HCT116 (cell line): ENCODE measurements at regions not wholly inside any gene's neighbourhood (a gene's known extent, or its start where the extent isn't known, plus 50 kb on each side); places are given as distances from the start of the nearest gene placed in this dataset.

Experiments
- ATAC-seq: fragments of 200-7000 bp; cut with Tn5 transposase; 2 replicates; pipeline ENCODE4 v1.9.1; 2020; ENCODE audit warnings: mild to moderate bottlenecking, moderate library complexity
- BruUV-seq: library from RNA; stranded (reverse); fragments of 400-500 nt; replicated peaks from 2 replicates; lab custom pipeline; 2021; lab: Mats Ljungman, UMichigan
- CTCF ChIA-PET: fragments of 300-600 bp; sonication (Branson Sonifier 250); formaldehyde crosslinking; loops from one replicate; lab custom pipeline; 2021; ENCODE audit warnings: antibody characterized with exemption; lab: Charles Lee
- POLR2A ChIA-PET: fragments of 300-600, 350-600 bp; sonication (Branson Sonifier 250); formaldehyde crosslinking; loops from one replicate; lab custom pipeline; 2021; ENCODE audit warnings: antibody characterized with exemption; lab: Charles Lee
- RAD21 ChIA-PET, 2 experiments: fragments of 300-600 bp; sonication (Branson Sonifier 250); formaldehyde crosslinking; loops; one replicate each; lab custom pipeline; 2023; ENCODE audit warnings: low total read pairs in 2 of 2; ENCODE audit not compliant: uncharacterized antibody in 2 of 2, unreplicated experiment in 2 of 2, low non-redundant PET in 1 of 2; lab: Charles Lee
- DNase-seq: peaks from one replicate; pipeline ENCODE4 v3.0.0-alpha.2; 2010; ENCODE audit warnings: low read depth, low spot score
- H2AFZ ChIP-seq: fragments of 200-600 bp; shearing (Covaris generic), sonication (generic); 2 replicates; pipeline ENCODE4 v1.6.1; 2017; ENCODE audit warnings: low read depth, mixed run types, mixed read lengths, antibody characterized with exemption, low read length; ENCODE audit not compliant: poor library complexity, severe bottlenecking
- H3K27ac ChIP-seq: 2 replicates; pipeline ENCODE4 v1.5.1; 2012; ENCODE audit warnings: low read depth, low read length
- H3K27me3 ChIP-seq: fragments of 200-600 bp; sonication (generic); 2 replicates; pipeline ENCODE4 v1.6.1; 2016; ENCODE audit warnings: mixed run types, low read length, mixed read lengths; ENCODE audit not compliant: insufficient read depth
- H3K36me3 ChIP-seq, 2 experiments: fragments of 200-500 bp in 1 of 2; fragments of 200-600 bp in 1 of 2; sonication (Bioruptor generic) in 1 of 2; sonication (generic) in 1 of 2; 2 replicates each; pipeline versions ENCODE4 v1.5.1 to v1.6.1; 2014 to 2016; ENCODE audit warnings: low read length in 2 of 2, inconsistent platforms in 1 of 2, mixed read lengths in 1 of 2, mixed run types in 1 of 2; ENCODE audit not compliant: insufficient read depth in 2 of 2, control insufficient read depth in 1 of 2
- H3K4me1 ChIP-seq, 2 experiments: fragments of 200-600 bp in 1 of 2; sonication (generic) in 1 of 2; 2 replicates each; pipeline versions ENCODE4 v1.5.1 to v1.6.1; 2012 to 2017; ENCODE audit warnings: low read length in 2 of 2, inconsistent platforms in 1 of 2, mild to moderate bottlenecking in 1 of 2, mixed read lengths in 1 of 2, mixed run types in 1 of 2, moderate library complexity in 1 of 2; ENCODE audit not compliant: insufficient read depth in 2 of 2, control insufficient read depth in 1 of 2
- H3K4me2 ChIP-seq: fragments of 200-600 bp; sonication (generic); 2 replicates; pipeline ENCODE4 v1.6.1; 2017; ENCODE audit warnings: mixed run types, low read length, mixed read lengths
- H3K4me3 ChIP-seq, 2 experiments: fragments of 200-600 bp in 1 of 2; sonication (generic) in 1 of 2; replicated peaks in 1 of 2; 2 replicates each; pipeline ENCODE4 v1.5.1; 2011 to 2016; ENCODE audit warnings: low read length in 2 of 2, control low read depth in 1 of 2, low read depth in 1 of 2, mild to moderate bottlenecking in 1 of 2, mixed read lengths in 1 of 2, mixed run types in 1 of 2
- H3K79me2 ChIP-seq: fragments of 200-600 bp; sonication (generic); 2 replicates; pipeline ENCODE4 v1.6.1; 2017; ENCODE audit warnings: mild to moderate bottlenecking, mixed run types, low read length, moderate library complexity, mixed read lengths; ENCODE audit not compliant: insufficient read depth
- H3K9ac ChIP-seq: fragments of 200-600 bp; sonication (generic); 2 replicates; pipeline ENCODE4 v1.6.1; 2016; ENCODE audit warnings: low read length, mixed read lengths
- H3K9me2 ChIP-seq: fragments of 200-600 bp; sonication (generic), shearing (Covaris generic); 2 replicates; pipeline ENCODE4 v1.6.1; 2017; ENCODE audit warnings: mixed run types, mild to moderate bottlenecking, moderate library complexity; ENCODE audit not compliant: insufficient read depth
- H3K9me3 ChIP-seq, 2 experiments: fragments of 200-500 bp in 1 of 2; fragments of 200-600 bp in 1 of 2; sonication (Bioruptor generic) in 1 of 2; sonication (generic) in 1 of 2; 2 replicates each; pipeline ENCODE4 v1.6.1; 2014 to 2017; ENCODE audit warnings: low read length in 2 of 2, mixed read lengths in 2 of 2, inconsistent platforms in 1 of 2, low read depth in 1 of 2, mild to moderate bottlenecking in 1 of 2, mixed run types in 1 of 2, moderate library complexity in 1 of 2; ENCODE audit not compliant: control insufficient read depth in 1 of 2, insufficient read depth in 1 of 2
- H4K20me1 ChIP-seq: fragments of 200-600 bp; sonication (generic), shearing (Covaris generic); 2 replicates; pipeline ENCODE4 v1.6.1; 2017; ENCODE audit warnings: mixed run types, mild to moderate bottlenecking, moderate library complexity; ENCODE audit not compliant: insufficient read depth
- CBX3 ChIP-seq: IDR thresholded peaks from 2 replicates; pipeline ENCODE4 v1.6.1; 2012; ENCODE audit warnings: low read depth
- ELF1 ChIP-seq: IDR thresholded peaks from 2 replicates; pipeline ENCODE4 v1.6.1; 2012; ENCODE audit warnings: low read depth, borderline replicate concordance
- EZH2phosphoT487 ChIP-seq: fragments of 200-600 bp; IDR thresholded peaks from 2 replicates; pipeline ENCODE4 v1.6.1; 2018; ENCODE audit warnings: antibody characterized with exemption, borderline replicate concordance
- FOSL1 ChIP-seq: IDR thresholded peaks from 2 replicates; pipeline ENCODE4 v1.6.1; 2012; ENCODE audit warnings: low read depth
- MAX ChIP-seq: IDR thresholded peaks from 2 replicates; pipeline ENCODE4 v1.6.1; 2012
- POLR2A ChIP-seq: IDR thresholded peaks from 2 replicates; pipeline ENCODE4 v1.7.0; 2011; ENCODE audit warnings: borderline replicate concordance; ENCODE audit not compliant: insufficient read depth, insufficient read length; ENCODE audit errors: extremely low read depth
- POLR2AphosphoS5 ChIP-seq: IDR thresholded peaks from 2 replicates; pipeline ENCODE4 v1.6.1; 2011; ENCODE audit warnings: mild to moderate bottlenecking, low read depth, low read length, moderate library complexity
- REST ChIP-seq: IDR thresholded peaks from 2 replicates; pipeline ENCODE4 v1.6.1; 2012; ENCODE audit warnings: low read depth
- SIN3A ChIP-seq: IDR thresholded peaks from 2 replicates; pipeline ENCODE4 v1.6.1; 2012; ENCODE audit warnings: low read depth
- SP1 ChIP-seq: IDR thresholded peaks from 2 replicates; pipeline ENCODE4 v1.6.1; 2012; ENCODE audit warnings: low read depth
- SRF ChIP-seq: IDR thresholded peaks from 2 replicates; pipeline ENCODE4 v1.6.1; 2012; ENCODE audit warnings: low read depth
- TCF7L2 ChIP-seq: IDR thresholded peaks from 2 replicates; pipeline ENCODE4 v1.7.0; 2011; ENCODE audit warnings: borderline replicate concordance, inconsistent platforms; ENCODE audit not compliant: insufficient read depth, insufficient read length; ENCODE audit errors: extremely low read depth
- YY1 ChIP-seq: IDR thresholded peaks from 2 replicates; pipeline ENCODE4 v1.6.1; 2011; ENCODE audit warnings: low read length, low read depth, moderate library complexity, mild to moderate bottlenecking; ENCODE audit not compliant: insufficient replicate concordance; ENCODE audit errors: extremely low read depth
- ZFX ChIP-seq: fragments of 450-650 bp; IDR thresholded peaks from 2 replicates; pipeline ENCODE4 v1.6.1; 2017
- ZNF274 ChIP-seq: fragments of 200-500 bp; sonication (Bioruptor generic); IDR thresholded peaks from 2 replicates; pipeline ENCODE4 v1.6.1; 2014; ENCODE audit warnings: mild to moderate bottlenecking, low read depth, low read length, inconsistent platforms
- intact Hi-C: fragments of 100-400 bp; cut with micrococcal nuclease; formaldehyde crosslinking; loops from 2 replicates; pipeline ENCODE4 v1.10.0; 2022
- TF ChIP-seq, protein P1 (sequence below), 3 experiments: fragments of 200-600 bp in 1 of 3; sonication (generic) in 1 of 3; IDR thresholded peaks in 2 of 3; conservative IDR thresholded peaks in 1 of 3; 2 replicates each; pipeline ENCODE4 v1.5.1; 2012 to 2017; ENCODE audit warnings: low read depth in 2 of 3, low read length in 2 of 3, antibody characterized with exemption in 1 of 3, borderline replicate concordance in 1 of 3, control low read depth in 1 of 3, mild to moderate bottlenecking in 1 of 3, mixed read lengths in 1 of 3, mixed run types in 1 of 3, moderate library complexity in 1 of 3; ENCODE audit not compliant: insufficient read depth in 1 of 3

GRCh38 chr2:191512216-191512835, 165.6 kb upstream of the NABP1 start:
- H2AFZ ChIP-seq: no peak overlapping the region
- CTCF ChIA-PET: interaction anchor here (1.5 to 1.6 kb wide), 2 partner anchors 9 to 294 kb away, joined by 3 to 7 read pairs; no protein-coding TSS in a partner anchor
- no peak for DNase-seq
- H3K4me3 ChIP-seq: no peak overlapping the region
- no TSS peak for BruUV-seq
- H3K27ac ChIP-seq: no peak overlapping the region
- ATAC-seq: no peak
- H3K4me2 ChIP-seq: no peak overlapping the region
- intact Hi-C loops: no loop called here
- H3K9me2 ChIP-seq: no peaks in the 10 kb centered on the region
- no peaks in the 10 kb centered on the region for H3K36me3 ChIP-seq
- H4K20me1 ChIP-seq: no peaks in the 10 kb centered on the region
- TF ChIP-seq ZNF274: no peak
- H3K9ac ChIP-seq: no peak overlapping the region
- H3K9me3 ChIP-seq: no peaks in the 10 kb centered on the region
- H3K79me2 ChIP-seq: no peaks in the 10 kb centered on the region
- no peaks in the 10 kb centered on the region for H3K27me3 ChIP-seq
- RAD21 ChIA-PET: no interaction called here
- POLR2A ChIA-PET: no interaction called here
- H3K4me1 ChIP-seq: no peaks in the 10 kb centered on the region

DNA sequence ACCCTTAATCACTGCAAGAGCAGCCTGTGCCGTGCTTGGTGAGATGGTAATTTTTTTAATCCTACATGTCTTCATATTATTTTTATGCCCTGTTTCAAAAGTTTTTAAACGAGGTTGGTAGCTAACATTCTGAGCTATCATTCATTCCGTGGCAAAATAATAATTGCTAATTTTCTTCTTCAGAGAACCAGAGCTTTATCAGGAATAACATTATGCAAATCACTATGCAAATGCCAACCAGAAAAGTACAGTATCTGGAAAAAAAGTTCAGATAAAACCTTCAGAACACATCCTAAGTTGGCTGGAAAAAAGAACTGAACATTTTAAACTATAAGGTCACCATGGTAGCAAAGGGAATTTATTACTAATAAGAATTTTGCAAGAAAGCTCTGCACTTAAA, 165.1 kb upstream of the NABP1 start:
- ATAC-seq (no peak), DNase-seq (no peak)
- no peak overlapping the region for H2AFZ ChIP-seq
- no peak overlapping the region for H3K9ac ChIP-seq
- H3K9me3 ChIP-seq: no peaks in the 10 kb centered on the region
- no peaks in the 10 kb centered on the region for H3K27me3 ChIP-seq
- no peak overlapping the region for H3K27ac ChIP-seq
- CTCF ChIA-PET: interaction anchor here (1.5 to 1.6 kb wide), 2 partner anchors 9 to 295 kb away, joined by 3 to 7 read pairs; no protein-coding TSS in a partner anchor
- no peaks in the 10 kb centered on the region for H4K20me1 ChIP-seq
- no peaks in the 10 kb centered on the region for H3K36me3 ChIP-seq
- RAD21 ChIA-PET: no interaction called here
- intact Hi-C loops: no loop called here
- H3K9me2 ChIP-seq: no peaks in the 10 kb centered on the region
- H3K4me3 ChIP-seq: no peak overlapping the region
- no peaks in the 10 kb centered on the region for H3K4me1 ChIP-seq
- H3K4me2 ChIP-seq: no peak overlapping the region
- POLR2A ChIA-PET: no interaction called here
- H3K79me2 ChIP-seq: no peaks in the 10 kb centered on the region
- no TSS peak for BruUV-seq
- TF ChIP-seq ZFX: no peak
- TF ChIP-seq, protein P1, sequence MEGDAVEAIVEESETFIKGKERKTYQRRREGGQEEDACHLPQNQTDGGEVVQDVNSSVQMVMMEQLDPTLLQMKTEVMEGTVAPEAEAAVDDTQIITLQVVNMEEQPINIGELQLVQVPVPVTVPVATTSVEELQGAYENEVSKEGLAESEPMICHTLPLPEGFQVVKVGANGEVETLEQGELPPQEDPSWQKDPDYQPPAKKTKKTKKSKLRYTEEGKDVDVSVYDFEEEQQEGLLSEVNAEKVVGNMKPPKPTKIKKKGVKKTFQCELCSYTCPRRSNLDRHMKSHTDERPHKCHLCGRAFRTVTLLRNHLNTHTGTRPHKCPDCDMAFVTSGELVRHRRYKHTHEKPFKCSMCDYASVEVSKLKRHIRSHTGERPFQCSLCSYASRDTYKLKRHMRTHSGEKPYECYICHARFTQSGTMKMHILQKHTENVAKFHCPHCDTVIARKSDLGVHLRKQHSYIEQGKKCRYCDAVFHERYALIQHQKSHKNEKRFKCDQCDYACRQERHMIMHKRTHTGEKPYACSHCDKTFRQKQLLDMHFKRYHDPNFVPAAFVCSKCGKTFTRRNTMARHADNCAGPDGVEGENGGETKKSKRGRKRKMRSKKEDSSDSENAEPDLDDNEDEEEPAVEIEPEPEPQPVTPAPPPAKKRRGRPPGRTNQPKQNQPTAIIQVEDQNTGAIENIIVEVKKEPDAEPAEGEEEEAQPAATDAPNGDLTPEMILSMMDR (IDR thresholded peaks at IDR 0.05 in 2 of 3, conservative IDR thresholded peaks at IDR 0.05 in 1 of 3; ENCODE audit: borderline replicate concordance in 1 of 3, insufficient read depth in 1 of 3, low read depth in 2 of 3, low read length in 2 of 3): no peak
- TF ChIP-seq POLR2AphosphoS5: no peak
- TF ChIP-seq SP1: no peak
- TF ChIP-seq TCF7L2: no peak
- TF ChIP-seq POLR2A: no peak
- no peak for TF ChIP-seq EZH2phosphoT487
- no peak for TF ChIP-seq SIN3A
- TF ChIP-seq SRF: no peak
- TF ChIP-seq FOSL1: no peak
- no peak for TF ChIP-seq YY1
- no peak for TF ChIP-seq CBX3
- TF ChIP-seq REST: no peak
- no peak for TF ChIP-seq ELF1
- TF ChIP-seq MAX: no peak
